Lung microvascular endothelial cell (primary cell): ENCODE measurements at regions not wholly inside any gene's neighbourhood (a gene's known extent, or its start where the extent isn't known, plus 50 kb on each side); places are given as distances from the start of the nearest gene placed in this dataset.

Experiments
- DNase-seq, 2 donors: peaks; one replicate each; pipeline versions ENCODE4 v3.0.0 to v3.0.0-alpha.2; 2010; ENCODE audit warnings: low read depth in 2 of 2

DNA sequence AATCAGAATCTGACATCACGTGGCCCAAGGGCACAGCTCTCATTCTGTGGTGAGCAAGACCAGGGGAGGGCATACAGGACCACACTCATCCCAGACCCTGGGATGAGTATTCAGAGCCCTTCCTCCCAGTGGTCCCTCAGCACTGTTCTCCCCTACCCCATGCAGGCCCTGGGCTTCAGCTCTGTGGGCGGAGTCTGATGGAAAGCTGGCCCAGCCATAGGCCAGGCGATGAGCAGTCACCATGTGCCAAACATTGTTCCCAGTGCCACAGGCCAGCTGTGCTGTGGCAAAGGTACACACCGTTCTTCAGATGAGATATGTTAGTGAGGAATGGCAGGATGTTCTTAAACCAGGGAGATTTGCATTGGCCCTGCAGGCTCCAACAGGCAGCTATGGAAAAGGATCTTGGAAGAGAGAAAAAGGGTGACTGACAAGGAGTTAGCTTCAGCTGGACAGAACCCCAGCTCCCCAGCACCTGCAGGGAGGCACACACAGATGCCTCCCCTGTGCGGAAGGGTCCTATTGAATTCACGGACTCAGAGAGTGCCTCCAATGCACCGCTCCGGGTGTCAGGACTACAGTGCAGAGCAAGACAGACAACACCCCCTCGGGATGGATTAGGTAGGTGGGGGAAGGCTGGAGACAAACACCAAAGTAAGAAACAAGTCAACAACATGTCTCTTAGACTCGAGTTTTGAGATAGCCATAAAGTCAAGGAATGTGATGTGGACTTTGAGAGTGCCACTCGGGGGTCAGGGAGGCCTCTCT is 596.0 kb upstream of the MGMT start:
- no peak for DNase-seq

- DNase-seq = no peak
Observed at GRCh38 chr10:128871671-128872231, 595.3 kb upstream of the MGMT start.

DNA sequence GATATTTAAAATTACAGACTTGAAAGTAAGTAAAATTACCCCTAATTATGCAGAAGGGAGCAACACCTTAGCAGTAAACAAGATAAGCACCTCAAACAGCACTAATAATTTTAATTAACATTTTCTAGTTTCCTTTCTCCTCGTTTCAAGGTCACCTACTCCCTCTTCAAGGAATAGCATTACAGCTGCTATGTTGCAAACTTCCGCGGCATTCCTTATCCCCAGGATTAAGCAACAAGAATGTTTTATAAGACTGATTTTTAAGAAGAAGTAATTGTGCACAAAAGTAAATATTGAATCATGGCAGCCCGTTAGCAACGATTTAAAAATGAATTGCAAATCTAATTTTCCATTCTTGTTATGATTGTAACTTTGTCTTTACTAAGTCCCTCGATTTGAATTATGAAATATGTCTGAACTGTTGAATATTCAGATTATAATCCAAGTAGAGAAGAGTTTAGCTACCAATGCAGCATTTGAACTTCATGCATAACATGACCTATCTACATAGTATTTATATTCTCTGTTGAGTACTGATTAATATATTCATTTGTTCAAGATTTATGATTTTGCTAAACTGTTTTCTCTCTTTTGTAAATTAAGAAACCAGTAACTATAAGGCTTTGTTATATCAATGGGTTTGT is 593.5 kb upstream of the MGMT start:
- no peak for DNase-seq

DNA sequence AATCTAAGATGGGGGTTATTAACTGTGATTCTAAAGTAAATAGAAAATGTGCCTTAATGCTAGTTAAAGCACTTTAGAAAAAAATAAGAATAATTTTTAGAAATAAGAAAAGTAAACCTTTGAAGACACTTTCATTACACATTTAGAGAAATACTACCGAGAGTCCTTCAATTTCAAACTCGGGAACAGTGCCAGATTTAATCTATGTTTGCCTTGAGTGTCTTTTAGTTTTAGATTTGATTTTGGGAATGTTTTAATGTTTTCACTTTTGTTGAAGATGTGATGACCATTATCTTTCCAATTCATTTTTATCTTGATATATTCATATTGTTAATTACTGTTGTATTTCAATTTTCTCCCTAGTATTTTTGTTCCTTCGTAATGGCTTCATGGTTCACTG is 592.7 kb upstream of the MGMT start:
- DNase-seq = no peak

DNA sequence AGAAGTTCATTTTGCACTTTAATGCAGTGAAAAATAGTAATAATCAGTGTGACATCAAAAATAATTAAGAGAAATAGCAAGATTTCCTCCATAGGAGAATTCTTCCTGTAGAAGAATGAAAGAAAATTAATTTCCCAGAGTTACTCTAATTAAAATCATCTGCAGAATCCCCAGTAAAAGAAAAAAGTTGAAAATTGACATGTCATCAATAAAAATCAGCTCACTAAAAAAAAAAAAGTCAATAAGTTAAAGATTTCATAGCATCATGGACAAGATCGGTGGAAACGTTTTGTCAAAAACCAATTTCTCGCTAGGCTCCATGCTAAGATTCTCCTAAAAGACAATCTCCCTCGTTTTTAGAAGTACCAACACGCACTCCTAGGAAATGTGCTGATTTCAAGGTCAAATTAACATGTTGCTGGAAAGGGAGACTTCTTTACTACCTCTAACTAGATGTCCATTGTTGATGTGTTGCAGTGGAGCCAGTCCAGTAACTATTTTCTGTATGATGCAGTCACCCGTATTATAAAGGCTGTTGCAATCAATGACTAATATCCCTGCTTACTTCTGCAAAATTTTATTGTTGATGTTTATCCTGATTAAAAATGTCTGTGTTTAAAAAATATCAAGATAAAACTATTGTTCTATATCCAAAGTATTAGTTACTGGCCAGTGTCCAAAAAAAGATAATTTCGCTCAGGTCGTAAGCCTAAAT is 591.9 kb upstream of the MGMT start:
- no peak for DNase-seq

DNA sequence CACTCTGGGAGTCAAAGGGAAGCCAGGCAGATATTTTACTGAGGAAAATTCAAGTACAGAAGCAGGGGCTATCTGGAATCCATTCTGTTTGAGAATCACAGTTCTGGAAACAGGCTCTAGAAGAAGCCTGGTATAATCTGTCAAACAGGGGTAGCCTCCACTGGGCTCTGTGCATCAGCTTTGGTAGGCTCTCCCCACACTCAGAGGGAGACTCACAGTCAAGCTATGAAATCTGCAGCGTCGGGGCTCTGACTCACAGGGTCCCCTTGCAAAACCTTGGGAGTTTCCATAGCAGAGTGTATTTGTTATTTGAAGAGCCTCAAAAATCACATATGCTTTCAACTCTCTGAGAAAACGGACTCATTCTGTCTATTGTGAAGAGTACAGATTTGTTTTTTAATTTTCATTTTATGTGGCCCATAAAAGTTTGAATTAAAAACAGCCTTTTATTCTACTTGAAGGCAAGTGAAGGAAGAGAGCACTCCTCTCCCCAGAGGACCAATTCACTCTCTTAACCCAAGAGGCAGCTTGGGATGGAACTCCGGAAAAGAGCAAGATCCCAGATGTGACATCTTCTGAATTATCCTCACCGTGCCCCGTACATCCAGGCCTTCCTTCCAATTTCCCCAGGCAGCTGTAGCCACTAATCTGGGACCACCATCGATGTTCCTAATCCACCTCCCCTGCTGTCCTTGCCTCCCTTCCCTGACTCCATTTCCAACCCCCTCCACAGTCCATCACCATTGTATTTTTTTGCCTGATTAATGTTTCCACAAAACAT is 590.9 kb upstream of the MGMT start:
- DNase-seq = no peak

- DNase-seq = no peak
Observed at GRCh38 chr10:128877141-128877540, 589.9 kb upstream of the MGMT start.

DNA sequence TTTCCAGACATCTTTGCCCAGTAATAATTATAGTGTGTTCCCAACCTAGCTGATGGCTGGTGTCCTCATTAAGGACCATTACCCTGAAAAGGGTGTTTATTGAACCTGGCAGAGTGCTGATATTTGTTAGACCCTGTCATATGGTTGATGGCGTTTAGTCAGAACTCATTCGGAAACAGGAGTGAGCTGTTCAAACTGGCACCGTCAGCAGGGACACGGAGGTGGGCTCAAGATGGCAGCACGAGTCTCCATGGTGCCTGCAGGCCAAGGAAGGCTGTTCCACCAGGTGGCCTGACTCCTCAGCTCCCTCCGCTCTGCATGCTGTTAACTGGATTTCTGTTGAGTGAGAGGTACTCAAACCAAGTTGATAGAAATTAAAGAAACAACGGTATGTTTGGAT is 589.1 kb upstream of the MGMT start:
- no peak for DNase-seq

DNA sequence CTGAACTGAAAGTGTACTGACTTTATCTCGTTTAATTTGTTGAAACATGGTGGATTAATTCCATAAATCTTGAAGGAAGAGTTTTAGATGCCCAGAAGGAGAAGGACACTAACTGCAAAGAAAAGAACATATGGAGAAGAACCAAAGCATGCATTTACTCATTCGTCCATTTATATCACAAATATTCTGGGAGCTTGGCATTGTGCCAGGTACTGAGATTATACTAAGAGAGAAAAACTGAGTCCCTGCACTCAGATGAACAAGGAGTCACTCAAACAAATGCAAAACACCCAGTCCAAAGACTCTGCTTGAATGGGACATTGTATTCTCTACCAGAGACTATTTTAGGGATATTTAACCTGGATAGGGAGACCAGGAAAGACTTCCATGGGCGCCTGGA is 588.0 kb upstream of the MGMT start:
- no peak for DNase-seq

DNA sequence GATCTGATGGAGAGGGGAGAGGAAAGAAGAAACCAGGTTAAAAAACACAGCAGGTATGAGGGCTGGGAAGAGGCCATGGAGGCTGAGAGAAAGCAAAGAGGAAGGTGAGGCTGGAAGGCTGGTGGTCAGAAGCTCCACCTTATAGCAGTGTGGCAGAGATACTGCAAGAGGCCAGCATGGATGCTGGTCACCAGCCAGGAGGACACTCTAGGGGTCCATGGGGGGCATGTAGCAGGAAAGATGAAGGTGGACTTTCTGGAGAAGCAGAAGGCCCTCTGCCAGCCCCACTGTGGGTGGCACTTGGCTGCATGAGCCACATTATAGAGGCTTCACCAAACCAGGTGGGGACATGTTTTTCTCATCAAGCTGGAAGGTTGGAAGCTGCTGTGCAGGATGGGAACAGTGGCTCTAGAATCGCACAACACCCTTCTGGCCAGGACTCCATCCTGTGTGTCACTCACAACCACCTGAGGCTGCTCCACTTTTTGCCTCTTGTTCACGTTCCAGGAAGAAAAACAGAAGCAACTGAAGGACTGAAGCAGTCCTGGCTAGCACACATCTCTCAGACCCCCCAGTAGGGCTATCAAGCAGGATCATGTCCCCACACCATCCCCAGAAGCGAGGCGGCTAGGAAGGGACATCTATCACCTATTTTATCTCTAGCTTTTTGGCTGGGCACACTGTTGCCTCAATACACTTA is 587.5 kb upstream of the MGMT start:
- DNase-seq = no peak

DNA sequence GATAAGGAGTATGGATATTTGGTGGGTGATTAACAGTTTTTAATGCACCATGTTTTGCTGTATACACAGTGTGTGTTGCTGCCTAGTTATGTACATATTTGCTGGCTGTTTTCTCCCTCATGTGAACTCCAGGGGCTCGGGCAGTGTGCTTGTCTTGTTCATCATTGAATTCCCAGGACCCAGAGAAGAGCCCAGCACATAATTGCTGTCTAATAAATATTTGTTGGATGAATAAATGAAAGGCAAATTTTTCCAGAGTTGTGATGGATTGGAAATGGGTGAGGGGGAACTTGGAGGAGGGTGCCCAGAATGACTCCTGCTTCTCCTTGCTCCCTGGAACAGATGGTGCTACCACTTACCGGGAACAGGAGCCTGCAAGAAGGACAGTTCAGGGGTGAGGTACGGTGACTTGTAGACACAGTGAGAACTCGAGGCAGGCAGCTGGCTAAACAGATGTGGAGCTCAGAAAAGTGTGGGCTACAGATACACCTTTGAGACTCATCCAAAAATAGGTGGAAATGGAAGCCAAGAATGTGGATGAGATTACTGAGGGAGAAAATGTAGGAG is 586.8 kb upstream of the MGMT start:
- no peak for DNase-seq

DNA sequence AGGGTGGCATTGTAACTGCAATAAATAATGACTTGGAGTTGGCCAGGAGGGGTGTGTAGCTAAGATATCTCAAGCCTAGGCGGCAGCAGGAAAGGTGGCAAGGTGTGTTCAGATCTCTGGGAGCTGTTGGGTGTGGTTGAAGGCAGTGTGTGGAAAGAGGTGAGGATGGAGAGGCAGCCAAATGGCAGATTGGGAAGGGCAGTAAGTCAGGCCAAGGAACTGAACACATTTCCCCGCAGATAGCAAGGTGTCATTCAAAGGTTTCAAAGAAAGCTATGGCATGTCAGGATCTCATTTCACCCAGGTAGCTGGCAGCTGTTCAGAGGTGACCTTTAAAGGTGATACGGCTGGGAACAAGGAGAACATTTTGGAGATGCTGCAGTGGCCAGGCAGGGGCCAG is 586.0 kb upstream of the MGMT start:
- DNase-seq = no peak

DNA sequence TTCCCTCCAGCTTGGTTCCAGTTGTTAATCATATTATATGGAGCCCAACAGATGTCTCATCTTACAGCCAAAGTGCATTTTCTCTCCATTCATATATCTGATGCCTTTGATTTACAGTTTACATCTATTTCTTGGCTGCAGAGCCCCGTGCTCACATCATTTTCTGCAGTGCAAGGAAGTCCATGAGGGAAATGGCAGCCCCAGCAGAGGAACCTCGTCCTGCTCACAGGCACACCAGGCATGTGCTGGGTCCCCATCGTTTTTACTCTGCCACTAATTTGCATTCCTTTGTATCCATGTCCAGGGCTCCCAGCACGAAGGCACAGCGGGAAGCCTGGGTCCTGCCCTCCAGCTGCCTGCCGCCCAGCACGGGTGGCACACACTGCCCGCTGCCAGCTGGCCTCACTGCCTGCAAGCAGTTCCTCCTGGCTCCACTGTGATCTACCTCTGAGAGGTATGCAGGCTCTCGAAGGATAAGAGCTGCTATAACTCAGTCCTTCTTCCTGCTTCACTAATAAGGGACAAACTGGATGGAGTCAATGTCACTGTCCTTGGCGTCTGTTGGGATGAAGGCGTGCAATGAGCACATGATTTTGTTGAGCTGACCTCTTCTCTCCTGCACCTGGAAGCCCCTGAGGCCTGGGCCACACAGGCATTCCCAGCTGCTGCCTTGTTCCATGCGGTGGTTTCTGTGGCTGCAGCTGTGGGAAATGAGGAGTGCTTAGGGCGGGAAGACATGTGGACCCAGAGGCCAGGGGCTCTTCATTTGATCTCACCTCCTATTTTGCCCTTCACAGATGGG is 583.6 kb upstream of the MGMT start:
- DNase-seq = no peak

DNA sequence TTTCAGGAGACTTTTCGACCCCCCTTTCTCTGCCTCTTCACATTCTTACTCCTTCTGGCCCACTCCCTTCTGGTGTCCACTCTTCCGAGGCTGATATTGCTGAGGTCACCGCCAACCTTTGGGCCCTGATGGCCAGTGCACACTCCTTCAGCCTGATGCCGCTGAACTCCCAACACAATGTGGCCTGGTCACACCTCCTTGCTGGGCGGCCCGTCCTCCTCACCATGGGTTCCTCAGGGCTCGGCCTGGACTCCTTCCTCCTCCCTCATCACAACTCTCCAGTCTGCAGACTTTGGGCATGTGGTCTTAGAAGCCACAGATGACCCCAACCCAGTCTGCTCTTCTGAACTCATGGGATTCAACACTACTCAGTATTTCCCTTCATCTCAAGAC is 583.0 kb upstream of the MGMT start:
- no peak for DNase-seq

GRCh38 chr10:128884496-128885072 is 582.5 kb upstream of the MGMT start:
- DNase-seq = no peak

DNA sequence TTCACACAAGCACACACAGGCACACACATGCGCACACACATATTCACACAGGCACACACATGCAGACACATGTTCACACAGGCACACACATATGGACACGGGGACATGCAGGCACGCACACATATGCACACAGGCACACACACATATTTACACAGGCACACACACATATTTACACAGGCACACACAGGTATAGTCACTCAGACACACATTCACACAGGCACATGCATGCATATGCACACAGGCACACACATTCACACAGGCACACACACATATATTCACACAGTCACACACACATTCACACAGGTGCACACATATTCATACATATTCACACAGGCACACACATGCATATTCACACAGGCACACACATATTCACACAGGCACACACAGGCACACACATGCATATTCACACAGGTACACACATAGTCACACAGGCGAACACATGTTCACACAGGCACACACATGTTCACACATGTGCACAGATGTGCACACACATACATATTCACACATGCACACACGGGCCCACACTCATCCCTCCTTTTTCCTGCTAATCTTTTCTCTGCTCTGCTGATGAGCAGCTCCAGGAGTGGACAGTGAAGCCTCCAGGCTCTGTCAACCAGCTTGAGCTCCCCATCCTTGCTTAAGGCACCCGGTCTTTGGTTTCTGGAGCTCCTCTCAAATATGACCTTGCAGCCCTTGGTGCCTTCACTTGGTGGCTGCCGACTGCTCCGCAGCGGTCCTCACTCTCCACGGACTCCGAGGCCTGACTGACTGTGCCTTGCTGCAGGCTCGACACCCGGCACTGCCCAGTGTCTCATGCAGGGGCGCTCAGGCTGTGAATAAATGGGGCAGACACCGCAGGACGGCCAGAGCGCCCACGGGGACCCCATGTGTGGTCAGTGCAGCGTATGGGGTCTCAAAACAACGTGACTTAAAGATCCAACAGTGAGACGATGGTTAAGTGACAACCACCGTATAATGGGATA is 581.2 kb upstream of the MGMT start:
- DNase-seq = no peak

- DNase-seq = no peak
Observed at GRCh38 chr10:128887856-128888255, 579.2 kb upstream of the MGMT start.

- DNase-seq = no peak
Observed at GRCh38 chr10:128892005-128892404, 575.0 kb upstream of the MGMT start.
